Calu3 (cell line): ENCODE measurements at regions not wholly inside any gene's neighbourhood (a gene's known extent, or its start where the extent isn't known, plus 50 kb on each side); places are given as distances from the start of the nearest gene placed in this dataset.

ENCODE experiments used
- BruUV-seq: library from RNA; stranded (reverse); fragments of 400-500 nt; replicated peaks from 2 replicates; lab custom pipeline; 2021; lab: Mats Ljungman, UMichigan
- CTCF ChIA-PET: fragments of 300-600 bp; sonication (Branson Sonifier 250); formaldehyde crosslinking; loops from one replicate; lab custom pipeline; 2022; ENCODE audit warnings: antibody characterized with exemption; lab: Charles Lee
- DNase-seq: peaks from one replicate; pipeline ENCODE4 v3.0.0; 2022
- H3K27ac Mint-ChIP-seq: one replicate; pipeline ENCODE4 v1.8.0; 2022; ENCODE audit warnings: mixed read lengths; ENCODE audit not compliant: unreplicated experiment
- H3K27me3 Mint-ChIP-seq: one replicate; pipeline ENCODE4 v1.8.0; 2022; ENCODE audit warnings: mixed read lengths; ENCODE audit not compliant: unreplicated experiment
- H3K36me3 Mint-ChIP-seq: one replicate; pipeline ENCODE4 v1.8.0; 2022; ENCODE audit warnings: mild to moderate bottlenecking, moderate library complexity, mixed read lengths; ENCODE audit not compliant: insufficient read depth, unreplicated experiment
- H3K4me1 Mint-ChIP-seq: one replicate; pipeline ENCODE4 v1.8.0; 2022; ENCODE audit warnings: mild to moderate bottlenecking, low read depth, mixed read lengths; ENCODE audit not compliant: unreplicated experiment
- H3K4me3 Mint-ChIP-seq: one replicate; pipeline ENCODE4 v1.8.0; 2022; ENCODE audit warnings: mild to moderate bottlenecking, low read depth, moderate library complexity, mixed read lengths; ENCODE audit not compliant: unreplicated experiment
- H3K9me3 Mint-ChIP-seq: one replicate; pipeline ENCODE4 v1.8.0; 2022; ENCODE audit warnings: low read depth, mixed read lengths; ENCODE audit not compliant: unreplicated experiment
- intact Hi-C: fragments of 100-400 bp; cut with micrococcal nuclease; formaldehyde crosslinking; loops from one replicate; pipeline ENCODE4 v1.10.0; 2022; ENCODE audit not compliant: unreplicated experiment
- TF ChIP-seq, protein P1 (sequence below): fragments of 200-600 bp; IDR thresholded peaks from one replicate; pipeline ENCODE4 v1.8.0; 2022; ENCODE audit warnings: antibody characterized with exemption; ENCODE audit not compliant: unreplicated experiment

DNA sequence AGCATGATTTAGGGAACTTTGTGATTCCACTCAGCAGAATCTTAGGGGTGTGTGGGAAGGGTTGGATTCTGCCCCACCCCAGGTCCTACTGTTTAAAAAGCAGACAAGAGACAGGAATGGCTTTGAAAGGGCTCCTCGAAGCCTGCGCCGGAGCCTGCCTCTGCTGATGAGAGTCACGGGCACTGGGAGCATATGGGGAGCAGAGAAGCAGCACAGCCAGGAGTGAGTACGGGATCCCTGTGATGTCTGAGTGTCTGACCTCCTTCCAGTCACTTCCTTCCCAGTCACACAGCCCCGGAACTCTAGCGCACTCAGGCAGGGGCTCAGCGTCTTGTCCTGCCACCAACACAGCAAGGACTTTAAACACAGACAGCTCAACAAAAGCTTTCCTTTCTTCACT, 514.9 kb upstream of the DPP6 start:
- Mint-ChIP-seq H3K4me3 (no peak overlapping the region), H3K27me3 (no peaks in the 10 kb centered on the region), H3K9me3 (peaks cover 9% of the 10 kb centered on the region), H3K27ac (no peak overlapping the region), H3K36me3 (no peaks in the 10 kb centered on the region), H3K4me1 (no peaks in the 10 kb centered on the region)
- DNase-seq = no peak
- BruUV-seq = no TSS peak
- TF ChIP-seq, protein P1, sequence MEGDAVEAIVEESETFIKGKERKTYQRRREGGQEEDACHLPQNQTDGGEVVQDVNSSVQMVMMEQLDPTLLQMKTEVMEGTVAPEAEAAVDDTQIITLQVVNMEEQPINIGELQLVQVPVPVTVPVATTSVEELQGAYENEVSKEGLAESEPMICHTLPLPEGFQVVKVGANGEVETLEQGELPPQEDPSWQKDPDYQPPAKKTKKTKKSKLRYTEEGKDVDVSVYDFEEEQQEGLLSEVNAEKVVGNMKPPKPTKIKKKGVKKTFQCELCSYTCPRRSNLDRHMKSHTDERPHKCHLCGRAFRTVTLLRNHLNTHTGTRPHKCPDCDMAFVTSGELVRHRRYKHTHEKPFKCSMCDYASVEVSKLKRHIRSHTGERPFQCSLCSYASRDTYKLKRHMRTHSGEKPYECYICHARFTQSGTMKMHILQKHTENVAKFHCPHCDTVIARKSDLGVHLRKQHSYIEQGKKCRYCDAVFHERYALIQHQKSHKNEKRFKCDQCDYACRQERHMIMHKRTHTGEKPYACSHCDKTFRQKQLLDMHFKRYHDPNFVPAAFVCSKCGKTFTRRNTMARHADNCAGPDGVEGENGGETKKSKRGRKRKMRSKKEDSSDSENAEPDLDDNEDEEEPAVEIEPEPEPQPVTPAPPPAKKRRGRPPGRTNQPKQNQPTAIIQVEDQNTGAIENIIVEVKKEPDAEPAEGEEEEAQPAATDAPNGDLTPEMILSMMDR = no peak
- intact Hi-C loops = no loop called here
- CTCF ChIA-PET = no interaction called here

DNA sequence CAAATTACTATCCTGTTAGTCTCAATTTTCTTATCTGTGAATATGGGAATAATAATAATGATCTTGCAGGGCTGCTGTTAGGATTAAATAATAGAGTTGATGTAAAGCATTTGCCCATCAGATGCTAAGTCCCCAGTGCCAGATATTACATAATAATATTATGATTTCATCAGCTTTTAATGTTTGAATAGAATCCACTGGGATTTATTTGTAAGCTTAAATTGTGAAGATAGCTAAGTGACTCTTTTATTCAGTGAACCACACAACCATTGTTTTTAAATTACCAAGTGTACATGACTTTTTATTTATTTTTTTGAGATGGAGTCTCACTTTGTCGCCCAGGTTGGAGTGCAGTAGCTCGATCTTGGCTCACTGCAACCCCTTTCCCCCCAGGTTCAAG, 510.3 kb upstream of the DPP6 start:
- BruUV-seq = no TSS peak
- CTCF ChIA-PET = no interaction called here
- Mint-ChIP-seq H3K4me1 (no peaks in the 10 kb centered on the region), H3K36me3 (no peaks in the 10 kb centered on the region), H3K27ac (no peak overlapping the region), H3K27me3 (no peaks in the 10 kb centered on the region), H3K9me3 (peaks cover 8% of the 10 kb centered on the region), H3K4me3 (no peak overlapping the region)
- intact Hi-C loops = no loop called here
- no peak for DNase-seq
- TF ChIP-seq, protein P1 = no peak

DNA sequence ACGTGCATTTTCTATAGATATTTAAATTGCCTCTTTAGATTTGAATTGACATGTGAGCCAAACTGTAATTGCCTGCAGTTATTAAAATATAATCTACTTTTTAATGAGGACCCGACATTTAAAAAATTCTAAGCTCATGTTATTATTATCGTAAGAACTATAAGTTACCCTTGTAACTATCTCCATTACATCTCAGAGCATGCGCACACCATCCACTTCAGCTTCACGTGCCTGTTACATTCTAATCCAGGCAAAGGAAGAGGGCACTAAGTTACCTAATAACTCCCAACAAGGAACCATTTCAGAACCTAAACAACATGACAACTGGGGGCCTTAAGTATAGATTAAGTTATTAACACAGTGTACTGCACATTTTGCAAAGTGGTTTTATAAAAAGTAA, 509.0 kb upstream of the DPP6 start:
- no peaks in the 10 kb centered on the region for H3K36me3 Mint-ChIP-seq

DNA sequence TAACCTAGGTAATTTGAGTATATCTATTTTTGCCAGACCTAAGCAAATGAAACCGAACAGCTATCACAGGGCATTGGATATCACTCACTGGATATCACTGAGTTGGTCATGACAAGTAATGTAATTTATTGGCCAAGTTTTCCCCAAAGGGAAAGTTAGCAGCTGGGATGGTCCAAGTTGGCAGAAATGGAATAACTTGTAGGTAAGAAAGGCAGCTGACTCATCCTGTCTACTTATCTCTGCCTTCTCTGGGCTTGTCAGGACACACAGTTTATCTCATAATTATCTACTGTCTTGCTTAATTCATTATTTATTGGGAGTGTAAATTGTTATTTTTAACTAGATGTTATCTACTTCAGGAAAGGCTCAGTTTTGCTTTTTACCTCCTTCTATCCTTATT, 502.0 kb upstream of the DPP6 start:
- Mint-ChIP-seq H3K4me1 (no peaks in the 10 kb centered on the region), H3K9me3 (peaks cover 5% of the 10 kb centered on the region), H3K27me3 (no peaks in the 10 kb centered on the region), H3K36me3 (no peaks in the 10 kb centered on the region), H3K27ac (no peak overlapping the region), H3K4me3 (no peak overlapping the region)
- CTCF ChIA-PET = no interaction called here
- no peak for DNase-seq
- no TSS peak for BruUV-seq
- intact Hi-C loops = no loop called here
- TF ChIP-seq, protein P1 = no peak

More for the DNA sequence above, 509.0 kb upstream of the DPP6 start:
- Mint-ChIP-seq H3K4me1 (no peaks in the 10 kb centered on the region), H3K27ac (no peak overlapping the region), H3K9me3 (peaks cover 10% of the 10 kb centered on the region), H3K4me3 (no peak overlapping the region), H3K27me3 (no peaks in the 10 kb centered on the region)
- TF ChIP-seq, protein P1 = no peak
- DNase-seq = no peak
- intact Hi-C loops = no loop called here
- CTCF ChIA-PET = no interaction called here
- no TSS peak for BruUV-seq
